ENCODE measurements at regions not wholly inside any gene's neighbourhood (a gene's known extent, or its start where the extent isn't known, plus 50 kb on each side); places are given as distances from the start of the nearest gene placed in this dataset.

- H3K9ac ChIP-seq (ENCODE audit: low read length) = no peak overlapping the region
- H3K9me2 ChIP-seq (ENCODE audit: insufficient read depth, low read length) = no peaks in the 10 kb centered on the region
- no peak overlapping the region for H2AFZ ChIP-seq (ENCODE audit: low read depth, low read length)
- no peaks in the 10 kb centered on the region for H3K27me3 ChIP-seq (ENCODE audit: insufficient read depth, low read depth, low read length)
- no peak overlapping the region for H3K27ac ChIP-seq (ENCODE audit: low read length)
- no peaks in the 10 kb centered on the region for H3K79me2 ChIP-seq (replicated peaks; ENCODE audit: insufficient read depth, low read length)
- TF ChIP-seq REST (IDR thresholded peaks at IDR 0.05; ENCODE audit: borderline replicate concordance) (no peak), CTCF (IDR thresholded peaks at IDR 0.05; ENCODE audit: poor library complexity, severe bottlenecking) (no peak)
- H4K20me1 ChIP-seq (ENCODE audit: insufficient read depth) = no peaks in the 10 kb centered on the region
- H3K4me2 ChIP-seq (ENCODE audit: low read length) = no peak overlapping the region
- H3K4me3 ChIP-seq (ENCODE audit: low read length) = no peak overlapping the region
- no peaks in the 10 kb centered on the region for H3F3A ChIP-seq (ENCODE audit: insufficient read depth, low read length, poor library complexity, severe bottlenecking)
- H3K36me3 ChIP-seq (ENCODE audit: insufficient read depth, low read length) = no peaks in the 10 kb centered on the region
- no peaks in the 10 kb centered on the region for H3K9me3 ChIP-seq (ENCODE audit: low read length)
Measured at GRCh38 chr3:193960487-193961274, 175.3 kb upstream of the HES1 start.

GRCh38 chr3:193962986-193963685 is 172.8 kb upstream of the HES1 start:
- Histone ChIP-seq H3K9me3 (ENCODE audit: low read length) (no peaks in the 10 kb centered on the region), H3K9ac (ENCODE audit: low read length) (no peak overlapping the region), H4K20me1 (ENCODE audit: insufficient read depth) (no peaks in the 10 kb centered on the region), H3K4me3 (ENCODE audit: low read length) (no peak overlapping the region), H2AFZ (ENCODE audit: low read depth, low read length) (no peak overlapping the region), H3K27ac (ENCODE audit: low read length) (no peak overlapping the region), H3K27me3 (ENCODE audit: insufficient read depth, low read depth, low read length) (no peaks in the 10 kb centered on the region), H3K79me2 (replicated peaks; ENCODE audit: insufficient read depth, low read length) (no peaks in the 10 kb centered on the region), H3K9me2 (ENCODE audit: insufficient read depth, low read length) (no peaks in the 10 kb centered on the region), H3F3A (ENCODE audit: insufficient read depth, low read length, poor library complexity, severe bottlenecking) (no peaks in the 10 kb centered on the region), H3K36me3 (ENCODE audit: insufficient read depth, low read length) (no peaks in the 10 kb centered on the region), H3K4me2 (ENCODE audit: low read length) (no peak overlapping the region)
- TF ChIP-seq CTCF (IDR thresholded peaks at IDR 0.05; ENCODE audit: poor library complexity, severe bottlenecking) = no peak

All from neural cell (in vitro differentiated cells).